KOPT-K1 (cell line): ENCODE measurements at regions not wholly inside any gene's neighbourhood (a gene's known extent, or its start where the extent isn't known, plus 50 kb on each side); places are given as distances from the start of the nearest gene placed in this dataset.

Experiments
- H3K27ac ChIP-seq: fragments of 200-600 bp; sonication (generic); 2 replicates; pipeline ENCODE4 v1.5.1; 2016; ENCODE audit warnings: antibody characterized with exemption, mild to moderate bottlenecking, low read depth, low read length; ENCODE audit not compliant: poor library complexity, severe bottlenecking
- H3K36me3 ChIP-seq: fragments of 200-600 bp; sonication (generic); 2 replicates; pipeline ENCODE4 v1.5.1; 2017; ENCODE audit warnings: antibody characterized with exemption, mild to moderate bottlenecking, low read length, moderate library complexity; ENCODE audit not compliant: insufficient read depth
- H3K9me3 ChIP-seq: fragments of 200-600 bp; sonication (generic); 2 replicates; pipeline ENCODE4 v1.5.1; 2017; ENCODE audit warnings: antibody characterized with exemption, low read length, mild to moderate bottlenecking; ENCODE audit not compliant: insufficient read depth, poor library complexity, severe bottlenecking

GRCh38 chr3:106257172-106257571 lies 388.4 kb upstream of the CBLB start:
- H3K36me3 ChIP-seq = no peaks in the 10 kb centered on the region
- H3K27ac ChIP-seq = no peak overlapping the region
- H3K9me3 ChIP-seq = peaks cover 4% of the 10 kb centered on the region

GRCh38 chr3:106261396-106261795 lies 392.6 kb upstream of the CBLB start:
- H3K9me3 ChIP-seq = peaks cover 4% of the 10 kb centered on the region
- H3K36me3 ChIP-seq = no peaks in the 10 kb centered on the region
- no peak overlapping the region for H3K27ac ChIP-seq

- H3K27ac ChIP-seq = no peak overlapping the region
- peaks cover 4% of the 10 kb centered on the region for H3K9me3 ChIP-seq
- no peaks in the 10 kb centered on the region for H3K36me3 ChIP-seq
These were observed 393.3 kb upstream of the CBLB start for GRCh38 chr3:106261915-106262683.

GRCh38 chr3:106263011-106263410 lies 394.2 kb upstream of the CBLB start:
- Histone ChIP-seq H3K9me3 (peaks cover 4% of the 10 kb centered on the region), H3K36me3 (no peaks in the 10 kb centered on the region), H3K27ac (no peak overlapping the region)

- Histone ChIP-seq H3K27ac (no peak overlapping the region), H3K9me3 (peaks cover 4% of the 10 kb centered on the region), H3K36me3 (no peaks in the 10 kb centered on the region)
These were observed 394.7 kb upstream of the CBLB start for GRCh38 chr3:106263546-106263945.

GRCh38 chr3:106265704-106266103 lies 396.9 kb upstream of the CBLB start:
- peaks cover 1% of the 10 kb centered on the region for H3K9me3 ChIP-seq
- H3K27ac ChIP-seq = no peak overlapping the region
- no peaks in the 10 kb centered on the region for H3K36me3 ChIP-seq

GRCh38 chr3:106268696-106269095 lies 399.9 kb upstream of the CBLB start:
- Histone ChIP-seq H3K36me3 (no peaks in the 10 kb centered on the region), H3K9me3 (no peaks in the 10 kb centered on the region), H3K27ac (no peak overlapping the region)

- Histone ChIP-seq H3K27ac (no peak overlapping the region), H3K36me3 (no peaks in the 10 kb centered on the region), H3K9me3 (no peaks in the 10 kb centered on the region)
These were observed 403.5 kb upstream of the CBLB start for GRCh38 chr3:106272302-106272701.

- Histone ChIP-seq H3K9me3 (no peaks in the 10 kb centered on the region), H3K36me3 (no peaks in the 10 kb centered on the region), H3K27ac (no peak overlapping the region)
These were observed 406.8 kb upstream of the CBLB start for GRCh38 chr3:106275592-106275991.

GRCh38 chr3:106276151-106276550 lies 407.3 kb upstream of the CBLB start:
- Histone ChIP-seq H3K9me3 (no peaks in the 10 kb centered on the region), H3K27ac (no peak overlapping the region), H3K36me3 (no peaks in the 10 kb centered on the region)

GRCh38 chr3:106276755-106277612 lies 408.2 kb upstream of the CBLB start:
- no peak overlapping the region for H3K27ac ChIP-seq
- H3K9me3 ChIP-seq = no peaks in the 10 kb centered on the region
- no peaks in the 10 kb centered on the region for H3K36me3 ChIP-seq

- no peaks in the 10 kb centered on the region for H3K36me3 ChIP-seq
- no peak overlapping the region for H3K27ac ChIP-seq
- H3K9me3 ChIP-seq = no peaks in the 10 kb centered on the region
These were observed 408.9 kb upstream of the CBLB start for GRCh38 chr3:106277731-106278130.

GRCh38 chr3:106281221-106281620 lies 412.4 kb upstream of the CBLB start:
- no peak overlapping the region for H3K27ac ChIP-seq
- no peaks in the 10 kb centered on the region for H3K36me3 ChIP-seq
- H3K9me3 ChIP-seq = peaks cover 5% of the 10 kb centered on the region

GRCh38 chr3:106282943-106283342 lies 414.1 kb upstream of the CBLB start:
- H3K9me3 ChIP-seq = peaks cover 5% of the 10 kb centered on the region
- H3K36me3 ChIP-seq = no peaks in the 10 kb centered on the region
- H3K27ac ChIP-seq = no peak overlapping the region

- no peak overlapping the region for H3K27ac ChIP-seq
- H3K9me3 ChIP-seq = no peaks in the 10 kb centered on the region
- no peaks in the 10 kb centered on the region for H3K36me3 ChIP-seq
These were observed 420.0 kb upstream of the CBLB start for GRCh38 chr3:106288781-106289180.
